Natural killer cell treated with Interleukin-12 subunit alpha and Interleukin-12 subunit beta and Interleukin-15 and Interleukin-18, amount 100 ng/mL, for 72 hours (primary cell): ENCODE measurements at regions not wholly inside any gene's neighbourhood (a gene's known extent, or its start where the extent isn't known, plus 50 kb on each side); places are given as distances from the start of the nearest gene placed in this dataset.
"Not testable (repeated sequence)": the region's sequence is repeated elsewhere in the genome, so short reads cannot be mapped to it uniquely, and the experiment has no call there.

Experiments
- ATAC-seq, 2 donors: fragments of 150-1000 bp; cut with Tn5 transposase in 1 of 2; sonication (Bioruptor Pico), chemical (Tn5 transposase) in 1 of 2; 2 replicates each; pipeline ENCODE4 v1.10.0; 2021
- DNase-seq: peaks from one replicate; pipeline ENCODE4 v3.0.0; 2022; ENCODE audit warnings: low spot score
- H3K27ac Mint-ChIP-seq, 2 donors: 1 replicate in 1 of 2; 2 replicates in 1 of 2; pipeline ENCODE4 v1.8.0; 2022; ENCODE audit warnings: mixed read lengths in 2 of 2, mild to moderate bottlenecking in 1 of 2, moderate library complexity in 1 of 2
- H3K27me3 Mint-ChIP-seq, 2 donors: 1 replicate in 1 of 2; 2 replicates in 1 of 2; pipeline ENCODE4 v1.8.0; 2022; ENCODE audit warnings: mixed read lengths in 2 of 2
- H3K36me3 Mint-ChIP-seq: one replicate; pipeline ENCODE4 v1.8.0; 2022; ENCODE audit warnings: mixed read lengths
- H3K4me1 Mint-ChIP-seq, 2 donors: 1 replicate in 1 of 2; 2 replicates in 1 of 2; pipeline ENCODE4 v1.8.0; 2022; ENCODE audit warnings: low read depth in 2 of 2, mixed read lengths in 2 of 2, mild to moderate bottlenecking in 1 of 2
- H3K4me3 Mint-ChIP-seq: one replicate; pipeline ENCODE4 v1.8.0; 2022; ENCODE audit warnings: mixed read lengths
- H3K9me3 Mint-ChIP-seq: 2 replicates; pipeline ENCODE4 v1.8.0; 2022; ENCODE audit warnings: mixed read lengths

- H3K27ac Mint-ChIP-seq, H3K36me3 Mint-ChIP-seq, ATAC-seq, H3K4me3 Mint-ChIP-seq, H3K9me3 Mint-ChIP-seq, DNase-seq, H3K4me1 Mint-ChIP-seq, H3K27me3 Mint-ChIP-seq: not testable (repeated sequence)
Measured at GRCh38 chr15:20289538-20290103, 252.0 kb downstream of the GOLGA6L6 start.

GRCh38 chr15:20288800-20289537, 252.6 kb downstream of the GOLGA6L6 start:
- H3K9me3 Mint-ChIP-seq, DNase-seq, H3K27ac Mint-ChIP-seq, H3K27me3 Mint-ChIP-seq, H3K4me3 Mint-ChIP-seq, ATAC-seq, H3K4me1 Mint-ChIP-seq, H3K36me3 Mint-ChIP-seq: not testable (repeated sequence)

GRCh38 chr15:20286559-20286958, 255.0 kb downstream of the GOLGA6L6 start:
- H3K9me3 Mint-ChIP-seq, H3K4me3 Mint-ChIP-seq, H3K36me3 Mint-ChIP-seq, DNase-seq, H3K4me1 Mint-ChIP-seq, H3K27me3 Mint-ChIP-seq, ATAC-seq, H3K27ac Mint-ChIP-seq: not testable (repeated sequence)

- not testable (repeated sequence) for H3K27ac Mint-ChIP-seq, H3K9me3 Mint-ChIP-seq, H3K36me3 Mint-ChIP-seq, H3K4me1 Mint-ChIP-seq, H3K27me3 Mint-ChIP-seq, ATAC-seq, H3K4me3 Mint-ChIP-seq, DNase-seq
Measured at GRCh38 chr15:20285696-20286300, 255.8 kb downstream of the GOLGA6L6 start.

GRCh38 chr15:20284891-20285535, 256.6 kb downstream of the GOLGA6L6 start:
- not testable (repeated sequence) for H3K4me1 Mint-ChIP-seq, H3K36me3 Mint-ChIP-seq, H3K27me3 Mint-ChIP-seq, DNase-seq, H3K4me3 Mint-ChIP-seq, ATAC-seq, H3K9me3 Mint-ChIP-seq, H3K27ac Mint-ChIP-seq

GRCh38 chr15:20283651-20284050, 257.9 kb downstream of the GOLGA6L6 start:
- not testable (repeated sequence) for H3K4me1 Mint-ChIP-seq, H3K27me3 Mint-ChIP-seq, H3K4me3 Mint-ChIP-seq, DNase-seq, H3K27ac Mint-ChIP-seq, H3K9me3 Mint-ChIP-seq, H3K36me3 Mint-ChIP-seq, ATAC-seq

- H3K4me1 Mint-ChIP-seq, ATAC-seq, H3K36me3 Mint-ChIP-seq, H3K27ac Mint-ChIP-seq, H3K27me3 Mint-ChIP-seq, H3K9me3 Mint-ChIP-seq, DNase-seq, H3K4me3 Mint-ChIP-seq: not testable (repeated sequence)
Measured at GRCh38 chr15:20282491-20282943, 259.1 kb downstream of the GOLGA6L6 start.

- DNase-seq, H3K9me3 Mint-ChIP-seq, H3K27ac Mint-ChIP-seq, H3K4me3 Mint-ChIP-seq, H3K27me3 Mint-ChIP-seq, H3K36me3 Mint-ChIP-seq, H3K4me1 Mint-ChIP-seq: not testable (repeated sequence)
- peak in 1 of 2 donors; percentile 35 for ATAC-seq
Measured at GRCh38 chr15:20281567-20282275, 259.9 kb downstream of the GOLGA6L6 start.

- no peaks in the 10 kb centered on the region for H3K36me3 Mint-ChIP-seq
- ATAC-seq (peak; percentile 41 to 44), DNase-seq (no peak)
- H3K9me3 Mint-ChIP-seq: no peaks in the 10 kb centered on the region
- H3K27me3 Mint-ChIP-seq: no peaks in the 10 kb centered on the region
- H3K4me1 Mint-ChIP-seq: no peaks in the 10 kb centered on the region
- H3K4me3 Mint-ChIP-seq: no peak overlapping the region
- no peak overlapping the region for H3K27ac Mint-ChIP-seq
Measured at GRCh38 chr15:20280933-20281463, 260.6 kb downstream of the GOLGA6L6 start.

- DNase-seq, H3K4me3 Mint-ChIP-seq, H3K9me3 Mint-ChIP-seq, H3K36me3 Mint-ChIP-seq, H3K27me3 Mint-ChIP-seq, H3K27ac Mint-ChIP-seq, H3K4me1 Mint-ChIP-seq: not testable (repeated sequence)
- ATAC-seq: peak; percentile 28 to 59
Measured at GRCh38 chr15:20280141-20280932, 261.3 kb downstream of the GOLGA6L6 start.

- not testable (repeated sequence) for ATAC-seq, H3K4me1 Mint-ChIP-seq, H3K9me3 Mint-ChIP-seq, H3K36me3 Mint-ChIP-seq, H3K27ac Mint-ChIP-seq, H3K27me3 Mint-ChIP-seq, H3K4me3 Mint-ChIP-seq, DNase-seq
Measured at GRCh38 chr15:20279056-20279455, 262.5 kb downstream of the GOLGA6L6 start.

- not testable (repeated sequence) for H3K4me3 Mint-ChIP-seq, H3K27ac Mint-ChIP-seq, ATAC-seq, H3K36me3 Mint-ChIP-seq, H3K9me3 Mint-ChIP-seq, H3K27me3 Mint-ChIP-seq, H3K4me1 Mint-ChIP-seq, DNase-seq
Measured at GRCh38 chr15:20278376-20278775, 263.2 kb downstream of the GOLGA6L6 start.

GRCh38 chr15:20277451-20277850, 264.1 kb downstream of the GOLGA6L6 start:
- DNase-seq, H3K4me3 Mint-ChIP-seq, H3K27ac Mint-ChIP-seq, H3K9me3 Mint-ChIP-seq, H3K36me3 Mint-ChIP-seq, H3K4me1 Mint-ChIP-seq, H3K27me3 Mint-ChIP-seq, ATAC-seq: not testable (repeated sequence)
